ENCODE measurements at regions not wholly inside any gene's neighbourhood (a gene's known extent, or its start where the extent isn't known, plus 50 kb on each side); places are given as distances from the start of the nearest gene placed in this dataset.

GRCh38 chr18:8458546-8459215 lies 150.6 kb upstream of the RAB12 start:
- H3K27ac ChIP-seq (ENCODE audit: low read depth, low read length): no peak overlapping the region
- POLR2A ChIA-PET: no interaction called here
- H3K4me3 ChIP-seq (ENCODE audit: low read depth, low read length): no peak overlapping the region
- H3K9me3 ChIP-seq (ENCODE audit: control insufficient read depth, insufficient read depth, low read length): no peaks in the 10 kb centered on the region
- H3K27me3 ChIP-seq (ENCODE audit: control insufficient read depth, insufficient read depth, low read length): peaks cover 8% of the 10 kb centered on the region
- no peak for DNase-seq (ENCODE audit: low read depth, low spot score)
- no peak for TF ChIP-seq CTCF (IDR thresholded peaks at IDR 0.05; ENCODE audit: low read depth, low read length)
- CTCF ChIA-PET: interaction anchor here (0.6 to 1.2 kb wide), 2 partner anchors 9 to 21 kb away, joined by 3 read pairs; no protein-coding TSS in a partner anchor

- TF ChIP-seq CTCF (IDR thresholded peaks at IDR 0.05; ENCODE audit: low read depth, low read length): no peak
- Histone ChIP-seq H3K27me3 (ENCODE audit: control insufficient read depth, insufficient read depth, low read length) (peaks cover 3% of the 10 kb centered on the region), H3K4me3 (ENCODE audit: low read depth, low read length) (no peak overlapping the region), H3K27ac (ENCODE audit: low read depth, low read length) (no peak overlapping the region), H3K9me3 (ENCODE audit: control insufficient read depth, insufficient read depth, low read length) (no peaks in the 10 kb centered on the region)
- ChIA-PET POLR2A (no interaction called here), CTCF (no interaction called here)
- DNase-seq (ENCODE audit: low read depth, low spot score): no peak
Measured at GRCh38 chr18:8460748-8461147, 148.5 kb upstream of the RAB12 start.

- no peak for DNase-seq (ENCODE audit: low read depth, low spot score)
- Histone ChIP-seq H3K27ac (ENCODE audit: low read depth, low read length) (no peak overlapping the region), H3K4me3 (ENCODE audit: low read depth, low read length) (no peak overlapping the region), H3K27me3 (ENCODE audit: control insufficient read depth, insufficient read depth, low read length) (peaks cover 3% of the 10 kb centered on the region), H3K9me3 (ENCODE audit: control insufficient read depth, insufficient read depth, low read length) (no peaks in the 10 kb centered on the region)
- TF ChIP-seq CTCF (IDR thresholded peaks at IDR 0.05; ENCODE audit: low read depth, low read length): peak; percentile 18; the same call in 1 of the 2 replicates
- POLR2A ChIA-PET: no interaction called here
- CTCF ChIA-PET: no interaction called here
Measured at GRCh38 chr18:8461544-8461943, 147.7 kb upstream of the RAB12 start.

- ChIA-PET POLR2A (no interaction called here), CTCF (interaction anchor here (1.6 kb wide), 1 partner anchor 16 kb away, joined by 5 read pairs; no protein-coding TSS in a partner anchor)
- Histone ChIP-seq H3K4me3 (ENCODE audit: low read depth, low read length) (no peak overlapping the region), H3K27me3 (ENCODE audit: control insufficient read depth, insufficient read depth, low read length) (peaks cover 8% of the 10 kb centered on the region), H3K9me3 (ENCODE audit: control insufficient read depth, insufficient read depth, low read length) (no peaks in the 10 kb centered on the region), H3K27ac (ENCODE audit: low read depth, low read length) (no peak overlapping the region)
- DNase-seq (ENCODE audit: low read depth, low spot score): no peak
- TF ChIP-seq CTCF (IDR thresholded peaks at IDR 0.05; ENCODE audit: low read depth, low read length): no peak
Measured at GRCh38 chr18:8462651-8463185, 146.5 kb upstream of the RAB12 start.

- Histone ChIP-seq H3K27ac (ENCODE audit: low read depth, low read length) (no peak overlapping the region), H3K27me3 (ENCODE audit: control insufficient read depth, insufficient read depth, low read length) (peaks cover 9% of the 10 kb centered on the region), H3K9me3 (ENCODE audit: control insufficient read depth, insufficient read depth, low read length) (no peaks in the 10 kb centered on the region), H3K4me3 (ENCODE audit: low read depth, low read length) (no peak overlapping the region)
- DNase-seq (ENCODE audit: low read depth, low spot score): no peak
- no peak for TF ChIP-seq CTCF (IDR thresholded peaks at IDR 0.05; ENCODE audit: low read depth, low read length)
- ChIA-PET CTCF (interaction anchor here (1.6 kb wide), 1 partner anchor 15 kb away, joined by 5 read pairs; no protein-coding TSS in a partner anchor), POLR2A (no interaction called here)
Measured at GRCh38 chr18:8463791-8464190, 145.4 kb upstream of the RAB12 start.

All from AG04450 (cell line).